ENCODE measurements at regions not wholly inside any gene's neighbourhood (a gene's known extent, or its start where the extent isn't known, plus 50 kb on each side); places are given as distances from the start of the nearest gene placed in this dataset.

GRCh38 chr1:82752046-82752445 is 951.3 kb downstream of the ADGRL2 start:
- no peak for TF ChIP-seq CTCF (IDR thresholded peaks at IDR 0.05)
- TF ChIP-seq POLR2A (IDR thresholded peaks at IDR 0.05), result no peak
